ENCODE measurements at regions not wholly inside any gene's neighbourhood (a gene's known extent, or its start where the extent isn't known, plus 50 kb on each side); places are given as distances from the start of the nearest gene placed in this dataset.

- DNase-seq (ENCODE audit: low spot score): no peak
Measured at GRCh38 chr16:11440657-11441012, 95.4 kb downstream of the RMI2 start.

- no peak for DNase-seq (ENCODE audit: low spot score)
Measured at GRCh38 chr16:11445486-11445885, 100.2 kb downstream of the RMI2 start.

GRCh38 chr16:11446566-11447119, 101.4 kb downstream of the RMI2 start:
- no peak for DNase-seq (ENCODE audit: low spot score)

- no peak for DNase-seq (ENCODE audit: low spot score)
Measured at GRCh38 chr16:11447272-11447671, 102.0 kb downstream of the RMI2 start.

GRCh38 chr16:11447836-11448235, 102.6 kb downstream of the RMI2 start:
- DNase-seq (ENCODE audit: low spot score): no peak

GRCh38 chr16:11448796-11449416, 103.6 kb downstream of the RMI2 start:
- no peak for DNase-seq (ENCODE audit: low spot score)

GRCh38 chr16:11449716-11450115, 104.5 kb downstream of the RMI2 start:
- no peak for DNase-seq (ENCODE audit: low spot score)

GRCh38 chr16:11450136-11450535, 104.9 kb downstream of the RMI2 start:
- no peak for DNase-seq (ENCODE audit: low spot score)

GRCh38 chr16:11452298-11452697, 107.0 kb downstream of the RMI2 start:
- DNase-seq (ENCODE audit: low spot score): no peak

- no peak for DNase-seq (ENCODE audit: low spot score)
Measured at GRCh38 chr16:11452746-11453389, 107.6 kb downstream of the RMI2 start.

- DNase-seq (ENCODE audit: low spot score): no peak
Measured at GRCh38 chr16:11456741-11457140, 111.5 kb downstream of the RMI2 start.

GRCh38 chr16:11459722-11460121, 114.5 kb downstream of the RMI2 start:
- no peak for DNase-seq (ENCODE audit: low spot score)

GRCh38 chr16:11460820-11461594, 115.7 kb downstream of the RMI2 start:
- DNase-seq (ENCODE audit: low spot score): no peak

- no peak for DNase-seq (ENCODE audit: low spot score)
Measured at GRCh38 chr16:11461595-11461990, 116.3 kb downstream of the RMI2 start.

- DNase-seq (ENCODE audit: low spot score): no peak
Measured at GRCh38 chr16:11462036-11462435, 116.8 kb downstream of the RMI2 start.

- no peak for DNase-seq (ENCODE audit: low spot score)
Measured at GRCh38 chr16:11462861-11463260, 117.6 kb downstream of the RMI2 start.

- DNase-seq (ENCODE audit: low spot score): no peak
Measured at GRCh38 chr16:11464241-11464640, 119.0 kb downstream of the RMI2 start.

GRCh38 chr16:11465675-11466074, 120.4 kb downstream of the RMI2 start:
- no peak for DNase-seq (ENCODE audit: low spot score)

- DNase-seq (ENCODE audit: low spot score): no peak
Measured at GRCh38 chr16:11470676-11471415, 115.9 kb downstream of the LITAF start.

- DNase-seq (ENCODE audit: low spot score): no peak
Measured at GRCh38 chr16:11471548-11471947, 115.2 kb downstream of the LITAF start.

GRCh38 chr16:11472410-11472809, 114.3 kb downstream of the LITAF start:
- no peak for DNase-seq (ENCODE audit: low spot score)

- DNase-seq (ENCODE audit: low spot score): no peak
Measured at GRCh38 chr16:11472851-11473250, 113.9 kb downstream of the LITAF start.

Measured in D341Med (cell line).